Peyer's patch (tissue), 4 donors: ENCODE measurements at regions not wholly inside any gene's neighbourhood (a gene's known extent, or its start where the extent isn't known, plus 50 kb on each side); places are given as distances from the start of the nearest gene placed in this dataset.
"Not testable (repeated sequence)": the region's sequence is repeated elsewhere in the genome, so short reads cannot be mapped to it uniquely, and the experiment has no call there.

Source experiments
- DNase-seq, 3 donors: peaks; one replicate each; pipeline ENCODE4 v3.0.0-alpha.2; 2017 to 2019
- H3K27ac ChIP-seq, 4 donors: fragments of 200-600 bp; sonication (generic); one replicate each; pipeline ENCODE4 v1.5.1; 2016 to 2019
- H3K27me3 ChIP-seq, 2 donors: fragments of 200-600 bp; sonication (generic); one replicate each; pipeline ENCODE4 v1.5.1; 2019
- H3K36me3 ChIP-seq, 3 donors: fragments of 200-600 bp; sonication (generic); one replicate each; pipeline ENCODE4 v1.5.1; 2016 to 2019
- H3K4me1 ChIP-seq, 4 donors: fragments of 200-600 bp; sonication (generic); one replicate each; pipeline ENCODE4 v1.5.1; 2016 to 2019
- H3K4me3 ChIP-seq, 4 donors: fragments of 200-600 bp; sonication (generic); 1 replicate in 3 of 4; 2 replicates in 1 of 4; pipeline ENCODE4 v1.5.1; 2016 to 2019; ENCODE audit warnings: mild to moderate bottlenecking in 1 of 4
- H3K9me3 ChIP-seq, 4 donors: fragments of 200-600 bp; sonication (generic); one replicate each; pipeline ENCODE4 v1.5.1; 2016 to 2019; ENCODE audit warnings: mild to moderate bottlenecking in 1 of 4
- POLR2A ChIP-seq, 2 donors: fragments of 450-650 bp; IDR thresholded peaks; one replicate each; pipeline ENCODE4 v1.5.1; 2017; ENCODE audit warnings: antibody characterized with exemption in 2 of 2, mild to moderate bottlenecking in 2 of 2, moderate library complexity in 2 of 2
- TF ChIP-seq, protein P1 (sequence below), 6 experiments: fragments of 450-650 bp in 4 of 6; fragments of 200-600 bp in 2 of 6; sonication (generic) in 1 of 6; IDR thresholded peaks; one replicate each; pipeline ENCODE4 v1.5.1; 2017 to 2019; ENCODE audit warnings: antibody characterized with exemption in 6 of 6, mild to moderate bottlenecking in 3 of 6, moderate library complexity in 1 of 6

DNA sequence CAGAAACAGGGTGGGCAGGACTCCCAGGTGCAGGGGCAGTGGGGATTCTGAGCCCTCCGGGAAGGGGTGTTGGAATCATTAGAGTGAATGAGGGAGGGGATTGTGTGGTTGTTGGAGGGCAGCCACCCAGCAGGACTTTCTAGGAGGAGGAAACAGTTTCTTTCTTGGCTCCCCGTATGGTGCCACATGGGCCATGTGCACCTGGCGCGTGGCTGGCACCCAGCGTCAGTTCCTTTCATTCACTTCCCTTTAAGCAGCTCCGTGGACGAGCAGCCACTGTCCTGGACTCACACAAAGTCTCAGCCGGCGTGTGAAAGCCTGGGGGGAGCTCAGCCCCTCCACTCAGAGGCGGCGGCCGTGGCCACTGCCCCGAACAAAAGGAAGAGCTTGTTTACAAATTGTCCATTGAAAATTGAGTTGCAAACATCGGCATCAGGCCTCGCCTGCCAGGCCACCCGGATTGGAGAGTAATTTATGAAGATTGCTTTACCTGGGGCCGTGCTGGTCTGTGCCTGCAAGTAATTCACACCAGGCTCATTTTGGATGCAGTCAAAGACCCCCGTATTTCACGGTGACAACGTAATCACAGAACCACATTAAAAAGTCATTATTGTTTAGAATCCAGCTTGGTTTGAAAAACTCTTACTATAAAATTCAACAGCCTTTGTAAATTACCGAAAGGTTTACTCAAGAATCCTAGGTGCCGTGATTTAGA is 101.7 kb upstream of the C14orf180 start:
- H3K4me1 ChIP-seq: no peaks in the 10 kb centered on the region
- H3K4me3 ChIP-seq: no peak overlapping the region
- DNase-seq: no peak
- H3K27ac ChIP-seq: no peak overlapping the region
- H3K36me3 ChIP-seq: no peaks in the 10 kb centered on the region
- H3K9me3 ChIP-seq: peaks cover 0 to 15% (median 5%) of the 10 kb centered on the region in 4 donors
- H3K27me3 ChIP-seq: no peaks in the 10 kb centered on the region
- TF ChIP-seq, protein P1, sequence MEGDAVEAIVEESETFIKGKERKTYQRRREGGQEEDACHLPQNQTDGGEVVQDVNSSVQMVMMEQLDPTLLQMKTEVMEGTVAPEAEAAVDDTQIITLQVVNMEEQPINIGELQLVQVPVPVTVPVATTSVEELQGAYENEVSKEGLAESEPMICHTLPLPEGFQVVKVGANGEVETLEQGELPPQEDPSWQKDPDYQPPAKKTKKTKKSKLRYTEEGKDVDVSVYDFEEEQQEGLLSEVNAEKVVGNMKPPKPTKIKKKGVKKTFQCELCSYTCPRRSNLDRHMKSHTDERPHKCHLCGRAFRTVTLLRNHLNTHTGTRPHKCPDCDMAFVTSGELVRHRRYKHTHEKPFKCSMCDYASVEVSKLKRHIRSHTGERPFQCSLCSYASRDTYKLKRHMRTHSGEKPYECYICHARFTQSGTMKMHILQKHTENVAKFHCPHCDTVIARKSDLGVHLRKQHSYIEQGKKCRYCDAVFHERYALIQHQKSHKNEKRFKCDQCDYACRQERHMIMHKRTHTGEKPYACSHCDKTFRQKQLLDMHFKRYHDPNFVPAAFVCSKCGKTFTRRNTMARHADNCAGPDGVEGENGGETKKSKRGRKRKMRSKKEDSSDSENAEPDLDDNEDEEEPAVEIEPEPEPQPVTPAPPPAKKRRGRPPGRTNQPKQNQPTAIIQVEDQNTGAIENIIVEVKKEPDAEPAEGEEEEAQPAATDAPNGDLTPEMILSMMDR (IDR thresholded peaks at IDR 0.05): no peak
- TF ChIP-seq POLR2A (IDR thresholded peaks at IDR 0.05): no peak

DNA sequence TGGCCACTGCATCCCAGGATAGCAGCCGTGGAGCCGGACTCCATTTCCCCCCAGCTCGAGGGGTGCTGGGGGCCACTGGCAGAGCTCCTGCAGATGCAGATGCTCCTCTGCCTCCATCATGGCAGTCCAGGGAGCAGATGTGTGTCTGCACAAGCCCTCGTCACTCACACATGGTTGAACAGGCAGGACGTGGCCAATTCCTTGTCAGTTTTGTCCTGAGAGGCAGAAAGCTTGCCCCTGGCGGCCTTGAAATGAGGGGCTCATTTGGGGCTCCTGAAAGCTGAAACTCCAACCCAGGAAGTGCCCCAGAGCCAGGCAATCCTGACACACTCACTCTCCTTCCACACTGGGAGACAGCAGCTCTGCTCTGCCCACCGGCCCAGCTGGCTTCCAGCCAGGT is 100.9 kb upstream of the C14orf180 start:
- Histone ChIP-seq H3K27me3 (no peaks in the 10 kb centered on the region), H3K9me3 (peaks cover 0 to 15% (median 5%) of the 10 kb centered on the region in 4 donors), H3K4me1 (no peaks in the 10 kb centered on the region), H3K36me3 (no peaks in the 10 kb centered on the region), H3K27ac (no peak overlapping the region), H3K4me3 (no peak overlapping the region)
- TF ChIP-seq POLR2A (IDR thresholded peaks at IDR 0.05): no peak
- TF ChIP-seq, protein P1 (IDR thresholded peaks at IDR 0.05): no peak
- no peak for DNase-seq

DNA sequence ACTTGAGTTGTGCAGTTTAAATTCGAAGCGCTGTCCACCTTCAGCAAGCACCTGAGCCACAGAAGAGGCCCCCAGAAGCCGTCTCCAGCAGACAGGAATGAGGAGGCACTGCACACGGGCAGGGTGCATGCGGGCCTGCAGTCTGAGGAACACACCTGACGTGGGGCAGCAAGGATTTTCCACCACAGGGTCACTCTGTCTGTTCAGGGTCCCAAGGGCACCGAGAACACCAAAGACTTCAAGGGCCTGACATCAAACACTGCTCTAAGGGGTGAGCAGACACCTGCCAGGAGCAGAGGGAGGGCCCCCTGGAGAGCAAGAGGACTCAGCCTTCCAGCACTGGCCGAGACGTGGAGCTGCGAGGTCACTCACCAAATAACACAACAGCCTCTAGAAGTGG is 99.7 kb upstream of the C14orf180 start:
- DNase-seq: no peak
- no peak for TF ChIP-seq POLR2A (IDR thresholded peaks at IDR 0.05)
- TF ChIP-seq, protein P1 (IDR thresholded peaks at IDR 0.05): no peak

DNA sequence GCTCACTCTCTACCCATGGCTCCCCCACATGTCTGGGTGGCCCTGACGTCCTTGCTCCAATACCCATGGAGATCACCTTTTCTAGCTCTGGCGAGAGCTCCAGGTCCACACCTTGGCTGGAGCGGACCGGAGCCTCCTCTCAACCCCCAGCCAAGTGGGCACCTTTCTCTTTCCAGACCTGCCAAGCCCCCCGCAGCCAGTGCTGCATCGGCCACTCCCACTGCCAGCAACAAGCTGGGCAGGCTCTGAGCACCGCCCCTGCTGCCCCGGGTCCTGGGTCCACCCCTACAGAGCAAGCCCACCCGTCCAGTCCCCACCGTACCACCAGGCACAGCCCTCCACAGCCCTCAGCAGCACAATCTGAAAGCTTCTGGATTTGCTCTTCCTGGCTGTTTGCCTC is 98.2 kb upstream of the C14orf180 start:
- Histone ChIP-seq H3K9me3 (peaks cover 0 to 15% (median 5%) of the 10 kb centered on the region in 4 donors), H3K27ac (no peak overlapping the region), H3K4me3 (no peak overlapping the region), H3K36me3 (no peaks in the 10 kb centered on the region), H3K4me1 (no peaks in the 10 kb centered on the region), H3K27me3 (no peaks in the 10 kb centered on the region)
- DNase-seq: no peak
- TF ChIP-seq, protein P1 (IDR thresholded peaks at IDR 0.05): no peak

More for the DNA sequence above, 99.7 kb upstream of the C14orf180 start:
- no peaks in the 10 kb centered on the region for H3K4me1 ChIP-seq
- no peak overlapping the region for H3K4me3 ChIP-seq
- H3K27ac ChIP-seq: no peak overlapping the region
- no peaks in the 10 kb centered on the region for H3K27me3 ChIP-seq
- H3K36me3 ChIP-seq: no peaks in the 10 kb centered on the region
- H3K9me3 ChIP-seq: peaks cover 0 to 15% (median 5%) of the 10 kb centered on the region in 4 donors

DNA sequence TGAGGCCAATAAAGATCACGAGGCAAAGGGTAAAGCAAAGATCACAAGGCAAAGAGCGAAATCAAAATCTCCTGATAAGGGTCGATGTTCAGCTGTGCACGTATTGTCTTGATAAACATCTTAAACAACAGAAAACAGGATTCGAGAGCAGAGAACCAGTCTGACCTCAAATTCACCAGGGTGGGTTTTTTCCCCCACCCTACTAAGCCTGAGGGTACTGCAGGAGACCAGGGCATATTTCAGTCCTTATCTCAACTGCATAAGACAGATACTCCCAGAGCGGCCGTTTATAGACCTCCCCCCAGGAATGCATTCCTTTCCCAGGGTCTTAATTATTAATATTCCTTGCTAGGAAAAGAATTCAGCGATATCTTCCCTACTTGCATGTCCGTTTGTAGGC is 97.5 kb upstream of the C14orf180 start:
- not testable (repeated sequence) for DNase-seq, H3K27me3 ChIP-seq

DNA sequence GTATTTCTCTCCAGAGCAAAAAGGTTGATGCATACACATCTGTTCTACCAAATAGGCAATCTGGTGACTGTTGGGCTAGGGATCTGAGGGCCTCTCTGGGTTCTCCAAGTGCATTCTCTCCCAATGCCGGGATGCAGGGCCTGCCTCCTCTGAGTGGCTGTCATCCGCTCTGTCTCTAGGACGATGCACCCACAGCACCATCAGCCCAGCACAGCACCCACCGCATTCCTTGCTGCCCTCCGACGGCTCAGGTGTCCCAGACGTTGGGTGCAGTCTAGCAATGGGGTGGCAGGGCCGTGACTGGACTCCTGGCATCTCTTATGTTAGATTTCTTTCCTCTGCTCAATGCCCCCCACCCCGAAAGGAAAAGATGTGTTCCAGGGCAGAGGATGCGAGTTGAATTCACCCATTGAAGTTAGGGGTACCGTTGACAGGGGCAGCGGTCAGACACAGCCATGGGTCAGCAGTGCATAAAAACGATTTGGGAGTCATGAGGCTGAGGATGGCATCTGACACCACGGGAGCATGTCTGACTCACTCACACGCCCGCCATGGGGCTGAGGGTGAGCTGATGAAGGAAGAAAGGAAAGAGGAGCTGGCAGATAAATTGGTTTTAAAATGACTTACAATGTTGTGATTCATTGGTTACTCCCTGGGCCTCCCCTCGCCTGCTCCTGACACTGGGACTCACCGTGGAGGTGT is 93.2 kb upstream of the C14orf180 start:
- Histone ChIP-seq H3K9me3 (peaks cover 0 to 6% (median 2%) of the 10 kb centered on the region in 4 donors), H3K4me3 (no peak overlapping the region), H3K27ac (no peak overlapping the region), H3K4me1 (no peaks in the 10 kb centered on the region), H3K36me3 (no peaks in the 10 kb centered on the region), H3K27me3 (no peaks in the 10 kb centered on the region)
- no peak for DNase-seq
- TF ChIP-seq, protein P1 (IDR thresholded peaks at IDR 0.05): no peak
- TF ChIP-seq POLR2A (IDR thresholded peaks at IDR 0.05): no peak

More for the DNA sequence above, 97.5 kb upstream of the C14orf180 start:
- H3K9me3 ChIP-seq: peaks cover 0 to 15% (median 5%) of the 10 kb centered on the region in 4 donors
- not testable (repeated sequence) for H3K27ac ChIP-seq, H3K4me3 ChIP-seq, H3K36me3 ChIP-seq, H3K4me1 ChIP-seq
